GM23248 (cell line): ENCODE measurements at regions not wholly inside any gene's neighbourhood (a gene's known extent, or its start where the extent isn't known, plus 50 kb on each side); places are given as distances from the start of the nearest gene placed in this dataset.

Experiments
- DNase-seq: peaks from one replicate; pipeline ENCODE4 v3.0.0-alpha.2; 2015
- H2AFZ ChIP-seq: fragments of 200-600 bp; sonication (generic); 2 replicates; pipeline ENCODE4 v1.6.1; 2016; ENCODE audit warnings: antibody characterized with exemption
- H3F3A ChIP-seq: fragments of 200-600 bp; sonication (generic); 2 replicates; pipeline ENCODE4 v1.6.1; 2016; ENCODE audit warnings: mild to moderate bottlenecking, antibody characterized with exemption, mixed run types; ENCODE audit not compliant: insufficient read depth
- H3K27ac ChIP-seq: fragments of 200-600 bp; sonication (generic); 2 replicates; pipeline ENCODE4 v1.5.1; 2016; ENCODE audit warnings: mild to moderate bottlenecking
- H3K27me3 ChIP-seq: fragments of 200-600 bp; sonication (generic); replicated peaks from 2 replicates; pipeline ENCODE4 v1.6.1; 2016; ENCODE audit warnings: mild to moderate bottlenecking; ENCODE audit not compliant: insufficient read depth
- H3K36me3 ChIP-seq: fragments of 200-600 bp; sonication (generic); 2 replicates; pipeline ENCODE4 v1.6.1; 2016; ENCODE audit warnings: low read depth, mild to moderate bottlenecking
- H3K4me1 ChIP-seq: fragments of 200-600 bp; sonication (generic); 2 replicates; pipeline ENCODE4 v1.6.1; 2016; ENCODE audit warnings: mild to moderate bottlenecking; ENCODE audit not compliant: insufficient read depth
- H3K4me2 ChIP-seq: fragments of 200-600 bp; sonication (generic); one replicate; pipeline ENCODE4 v1.6.1; 2016; ENCODE audit warnings: mild to moderate bottlenecking; ENCODE audit not compliant: unreplicated experiment
- H3K4me3 ChIP-seq: fragments of 200-600 bp; sonication (generic); 2 replicates; pipeline ENCODE4 v1.5.1; 2016; ENCODE audit warnings: mild to moderate bottlenecking
- H3K79me2 ChIP-seq: fragments of 200-600 bp; sonication (generic); 2 replicates; pipeline ENCODE4 v1.6.1; 2016; ENCODE audit warnings: mild to moderate bottlenecking; ENCODE audit not compliant: insufficient read depth
- H3K9ac ChIP-seq: fragments of 200-600 bp; sonication (generic); 2 replicates; pipeline ENCODE4 v1.6.1; 2016; ENCODE audit warnings: mild to moderate bottlenecking
- H3K9me2 ChIP-seq: fragments of 200-600 bp; sonication (generic); 2 replicates; pipeline ENCODE4 v1.6.1; 2016; ENCODE audit warnings: mixed run types, mild to moderate bottlenecking, moderate library complexity; ENCODE audit not compliant: insufficient read depth
- H3K9me3 ChIP-seq: fragments of 200-600 bp; sonication (generic); one replicate; pipeline ENCODE4 v1.6.1; 2017; ENCODE audit warnings: low read depth
- H4K20me1 ChIP-seq: fragments of 200-600 bp; sonication (generic); 2 replicates; pipeline ENCODE4 v1.6.0; 2016; ENCODE audit not compliant: insufficient read depth
- EZH2 ChIP-seq: fragments of 200-600 bp; sonication (generic); IDR thresholded peaks from 2 replicates; pipeline ENCODE4 v1.6.1; 2018; ENCODE audit warnings: antibody characterized with exemption, mild to moderate bottlenecking; ENCODE audit not compliant: insufficient read depth, poor library complexity, severe bottlenecking
- EZH2phosphoT487 ChIP-seq: fragments of 200-600 bp; sonication (generic); IDR thresholded peaks from 2 replicates; pipeline ENCODE4 v1.6.1; 2018; ENCODE audit warnings: antibody characterized with exemption, moderate library complexity, mild to moderate bottlenecking, low read depth; ENCODE audit not compliant: insufficient read depth
- WGBS, 2 experiments: methylation state at CpG; one replicate each; pipeline ENCODE4 v1.1.6; 2015 to 2017; ENCODE audit warnings: low lambda C conversion rate in 2 of 2, low coverage in 1 of 2; ENCODE audit errors: missing lambda C conversion rate in 2 of 2; 5-methylcytosine and 5-hydroxymethylcytosine counted together
- in situ Hi-C: fragments of 300-500 bp; cut with MboI; formaldehyde crosslinking; loops from 2 replicates; pipeline ENCODE4 v1.15.0; 2020

- peak overlapping the region; percentile 61 for H2AFZ ChIP-seq
- no peak for TF ChIP-seq EZH2
- 0 out of 2 replicates have a peak overlapping the region, but pooled peaks have one; percentile 7 for H3K27ac ChIP-seq
- no peaks in the 10 kb centered on the region for H3K79me2 ChIP-seq
- peaks cover 7% of the 10 kb centered on the region for H3K4me1 ChIP-seq
- H3K9me3 ChIP-seq, result no peaks in the 10 kb centered on the region
- no peaks in the 10 kb centered on the region for H3K27me3 ChIP-seq
- no peaks in the 10 kb centered on the region for H3F3A ChIP-seq
- peak overlapping the region; percentile 9 for H3K4me2 ChIP-seq
- no peaks in the 10 kb centered on the region for H3K9me2 ChIP-seq
- H3K36me3 ChIP-seq, result no peaks in the 10 kb centered on the region
- 33 to 36% methylated on average over 18 of the region's 18 CpGs for WGBS, 2 experiments
- H3K4me3 ChIP-seq, result no peak overlapping the region
- in situ Hi-C loops, result no loop called here
- no peak overlapping the region for H3K9ac ChIP-seq
- peak; percentile 51 for DNase-seq
- H4K20me1 ChIP-seq, result no peaks in the 10 kb centered on the region
Measured at GRCh38 chr4:187478292-187479140, 517.1 kb upstream of the ZFP42 start.

- Histone ChIP-seq H4K20me1 (no peaks in the 10 kb centered on the region), H3K4me3 (no peak overlapping the region), H3K9me3 (no peaks in the 10 kb centered on the region), H3K79me2 (no peaks in the 10 kb centered on the region), H3K36me3 (no peaks in the 10 kb centered on the region), H3K4me1 (peaks cover 7% of the 10 kb centered on the region), H3K27ac (0 out of 2 replicates have a peak overlapping the region, but pooled peaks have one; percentile 7), H3K4me2 (no peak overlapping the region), H3K9me2 (no peaks in the 10 kb centered on the region), H3K27me3 (no peaks in the 10 kb centered on the region), H3F3A (no peaks in the 10 kb centered on the region), H3K9ac (no peak overlapping the region), H2AFZ (no peak overlapping the region)
- in situ Hi-C loops, result no loop called here
- WGBS, 2 experiments, result 18 to 19% methylated on average over 6 of the region's 6 CpGs
- DNase-seq, result no peak
- TF ChIP-seq EZH2, result no peak
- no peak for TF ChIP-seq EZH2phosphoT487
Measured at GRCh38 chr4:187479511-187479910, 516.1 kb upstream of the ZFP42 start.

GRCh38 chr4:187480146-187481145 lies 515.1 kb upstream of the ZFP42 start:
- Histone ChIP-seq H3K4me2 (no peak overlapping the region), H3K4me1 (peaks cover 7% of the 10 kb centered on the region), H3K27me3 (no peaks in the 10 kb centered on the region), H3K9ac (no peak overlapping the region), H3K36me3 (no peaks in the 10 kb centered on the region), H4K20me1 (no peaks in the 10 kb centered on the region), H2AFZ (no peak overlapping the region), H3K9me3 (no peaks in the 10 kb centered on the region), H3K79me2 (no peaks in the 10 kb centered on the region), H3K27ac (no peak overlapping the region), H3K4me3 (no peak overlapping the region), H3F3A (no peaks in the 10 kb centered on the region), H3K9me2 (no peaks in the 10 kb centered on the region)
- TF ChIP-seq EZH2phosphoT487 (no peak), EZH2 (no peak)
- in situ Hi-C loops, result no loop called here
- WGBS, 2 experiments, result 41 to 47% methylated on average over 9 of the region's 9 CpGs
- DNase-seq, result peak; percentile 17

- no peaks in the 10 kb centered on the region for H3K9me2 ChIP-seq
- in situ Hi-C loops, result no loop called here
Measured at GRCh38 chr4:187484186-187484585, 511.4 kb upstream of the ZFP42 start.

More at GRCh38 chr4:187484186-187484585, 511.4 kb upstream of the ZFP42 start:
- Histone ChIP-seq H4K20me1 (no peaks in the 10 kb centered on the region), H3K9me3 (no peaks in the 10 kb centered on the region), H2AFZ (no peak overlapping the region), H3K4me3 (no peak overlapping the region), H3K4me2 (no peak overlapping the region), H3F3A (no peaks in the 10 kb centered on the region), H3K27ac (no peak overlapping the region), H3K36me3 (no peaks in the 10 kb centered on the region), H3K79me2 (no peaks in the 10 kb centered on the region), H3K4me1 (peaks cover 4% of the 10 kb centered on the region), H3K27me3 (no peaks in the 10 kb centered on the region), H3K9ac (no peak overlapping the region)
- no peak for DNase-seq
- 40 to 42% methylated on average over 6 of the region's 6 CpGs for WGBS, 2 experiments
- TF ChIP-seq EZH2phosphoT487, result no peak
- TF ChIP-seq EZH2, result no peak
